Transverse colon (tissue), 4 donors: ENCODE measurements at regions not wholly inside any gene's neighbourhood (a gene's known extent, or its start where the extent isn't known, plus 50 kb on each side); places are given as distances from the start of the nearest gene placed in this dataset.

Experiments used
- EP300 ChIP-seq: sonication (generic); formaldehyde crosslinking; IDR thresholded peaks from one replicate; pipeline ENCODE4 v1.6.1; 2017; ENCODE audit warnings: antibody characterized with exemption, low read depth
- POLR2A ChIP-seq: fragments of 450-650 bp; IDR thresholded peaks from one replicate; pipeline ENCODE4 v1.6.1; 2016; ENCODE audit warnings: antibody characterized with exemption, mild to moderate bottlenecking, moderate library complexity
- POLR2AphosphoS5 ChIP-seq, 3 donors: sonication (generic); formaldehyde crosslinking; IDR thresholded peaks; one replicate each; pipeline ENCODE4 v1.6.1; 2016; ENCODE audit warnings: antibody characterized with exemption in 3 of 3
- TF ChIP-seq, protein P1 (sequence below), 5 experiments: fragments of 200-600 bp in 3 of 5; fragments of 450-650 bp in 2 of 5; sonication (generic) in 3 of 5; IDR thresholded peaks; 1 replicate in 2 of 5; 2 replicates in 3 of 5; pipeline ENCODE4 v1.5.1; 2016 to 2017; ENCODE audit warnings: antibody characterized with exemption in 5 of 5, inconsistent platforms in 3 of 5, mild to moderate bottlenecking in 2 of 5, moderate library complexity in 1 of 5

DNA sequence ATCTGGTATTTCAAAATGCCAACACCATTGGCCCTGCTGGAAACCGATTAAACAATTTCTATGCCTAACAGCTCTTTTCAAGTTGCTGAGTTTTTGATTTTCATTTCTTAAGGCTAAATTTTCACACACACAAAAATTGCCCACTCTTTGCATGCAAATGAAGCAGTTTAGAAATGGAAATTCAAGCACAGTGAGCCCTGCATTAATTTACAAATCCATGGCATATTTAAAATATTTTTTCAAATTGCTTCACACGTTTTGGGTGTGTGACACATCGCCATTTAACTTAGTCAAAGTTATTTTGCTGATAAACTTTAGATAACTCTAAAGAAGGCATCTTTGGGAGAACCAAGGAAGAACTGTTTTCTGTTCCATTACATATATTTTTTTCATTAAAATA is 184.8 kb downstream of the TXNL1 start:
- TF ChIP-seq EP300 = no peak
- TF ChIP-seq, protein P1, sequence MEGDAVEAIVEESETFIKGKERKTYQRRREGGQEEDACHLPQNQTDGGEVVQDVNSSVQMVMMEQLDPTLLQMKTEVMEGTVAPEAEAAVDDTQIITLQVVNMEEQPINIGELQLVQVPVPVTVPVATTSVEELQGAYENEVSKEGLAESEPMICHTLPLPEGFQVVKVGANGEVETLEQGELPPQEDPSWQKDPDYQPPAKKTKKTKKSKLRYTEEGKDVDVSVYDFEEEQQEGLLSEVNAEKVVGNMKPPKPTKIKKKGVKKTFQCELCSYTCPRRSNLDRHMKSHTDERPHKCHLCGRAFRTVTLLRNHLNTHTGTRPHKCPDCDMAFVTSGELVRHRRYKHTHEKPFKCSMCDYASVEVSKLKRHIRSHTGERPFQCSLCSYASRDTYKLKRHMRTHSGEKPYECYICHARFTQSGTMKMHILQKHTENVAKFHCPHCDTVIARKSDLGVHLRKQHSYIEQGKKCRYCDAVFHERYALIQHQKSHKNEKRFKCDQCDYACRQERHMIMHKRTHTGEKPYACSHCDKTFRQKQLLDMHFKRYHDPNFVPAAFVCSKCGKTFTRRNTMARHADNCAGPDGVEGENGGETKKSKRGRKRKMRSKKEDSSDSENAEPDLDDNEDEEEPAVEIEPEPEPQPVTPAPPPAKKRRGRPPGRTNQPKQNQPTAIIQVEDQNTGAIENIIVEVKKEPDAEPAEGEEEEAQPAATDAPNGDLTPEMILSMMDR (IDR thresholded peaks at IDR 0.05) = no peak
- no peak for TF ChIP-seq POLR2A
- no peak for TF ChIP-seq POLR2AphosphoS5 (IDR thresholded peaks at IDR 0.05)
